Neuronal stem cell (in vitro differentiated cells): ENCODE measurements at regions not wholly inside any gene's neighbourhood (a gene's known extent, or its start where the extent isn't known, plus 50 kb on each side); places are given as distances from the start of the nearest gene placed in this dataset.

Experiments used
- DNase-seq: peaks from one replicate; pipeline ENCODE4 v3.0.0-alpha.2; 2013; ENCODE audit warnings: low spot score
- H2AFZ ChIP-seq: one replicate; pipeline ENCODE4 v1.6.1; 2013; ENCODE audit warnings: mild to moderate bottlenecking, low read length, inconsistent platforms
- H2AK5ac ChIP-seq: 2 replicates; pipeline ENCODE4 v1.6.1; 2013; ENCODE audit warnings: low read depth, mild to moderate bottlenecking, inconsistent platforms, low read length, moderate library complexity, mixed read lengths
- H2BK120ac ChIP-seq: 2 replicates; pipeline ENCODE4 v1.6.1; 2013; ENCODE audit warnings: low read depth, mild to moderate bottlenecking, inconsistent platforms, low read length, moderate library complexity, mixed read lengths
- H2BK12ac ChIP-seq: one replicate; pipeline ENCODE4 v1.6.1; 2013; ENCODE audit warnings: low read length, inconsistent platforms
- H2BK15ac ChIP-seq: 2 replicates; pipeline ENCODE4 v1.6.1; 2013; ENCODE audit warnings: mild to moderate bottlenecking, low read length, inconsistent platforms, mixed read lengths
- H2BK5ac ChIP-seq: one replicate; pipeline ENCODE4 v1.6.1; 2013; ENCODE audit warnings: inconsistent platforms, mild to moderate bottlenecking, low read length, moderate library complexity
- H3K14ac ChIP-seq: one replicate; pipeline ENCODE4 v1.6.1; 2013; ENCODE audit warnings: low read length, inconsistent platforms
- H3K18ac ChIP-seq: 2 replicates; pipeline ENCODE4 v1.6.1; 2013; ENCODE audit warnings: low read length, inconsistent platforms
- H3K23ac ChIP-seq: 2 replicates; pipeline ENCODE4 v1.6.1; 2013; ENCODE audit warnings: low read depth, mild to moderate bottlenecking, mixed read lengths, low read length, inconsistent platforms; ENCODE audit not compliant: poor library complexity
- H3K27ac ChIP-seq: replicated peaks from 3 replicates; pipeline ENCODE4 v1.5.1; 2013; ENCODE audit warnings: low read length, inconsistent platforms
- H3K27me3 ChIP-seq, 3 experiments: 2 replicates each; pipeline ENCODE4 v1.6.1; 2013; ENCODE audit warnings: low read length in 3 of 3, mild to moderate bottlenecking in 2 of 3, inconsistent platforms in 1 of 3, low read depth in 1 of 3, mixed read lengths in 1 of 3, moderate library complexity in 1 of 3; ENCODE audit not compliant: control insufficient read depth in 3 of 3, insufficient read depth in 3 of 3
- H3K36me3 ChIP-seq, 2 donors: replicated peaks in 1 of 2; 2 replicates each; pipeline ENCODE4 v1.6.1; 2013; ENCODE audit warnings: low read length in 2 of 2; ENCODE audit not compliant: control insufficient read depth in 2 of 2, insufficient read depth in 2 of 2
- H3K4ac ChIP-seq: 2 replicates; pipeline ENCODE4 v1.6.1; 2013; ENCODE audit warnings: inconsistent platforms, mild to moderate bottlenecking, low read length, moderate library complexity
- H3K4me1 ChIP-seq, 2 donors: 1 replicate in 1 of 2; 2 replicates in 1 of 2; pipeline ENCODE4 v1.6.1; 2013; ENCODE audit warnings: low read length in 2 of 2, low read depth in 1 of 2; ENCODE audit not compliant: control insufficient read depth in 2 of 2, insufficient read depth in 1 of 2
- H3K4me2 ChIP-seq: one replicate; pipeline ENCODE4 v1.6.1; 2013; ENCODE audit warnings: mild to moderate bottlenecking, low read length, inconsistent platforms; ENCODE audit not compliant: insufficient read depth, poor library complexity, severe bottlenecking
- H3K4me3 ChIP-seq, 2 donors: 2 replicates each; pipeline ENCODE4 v1.5.1; 2013; ENCODE audit warnings: low read length in 2 of 2, mild to moderate bottlenecking in 2 of 2, inconsistent platforms in 1 of 2, moderate library complexity in 1 of 2
- H3K79me1 ChIP-seq: one replicate; pipeline ENCODE4 v1.6.1; 2013; ENCODE audit warnings: low read depth, mild to moderate bottlenecking, inconsistent platforms, low read length, moderate library complexity
- H3K9ac ChIP-seq: one replicate; pipeline ENCODE4 v1.6.1; 2013; ENCODE audit warnings: mild to moderate bottlenecking, low read depth, low read length, inconsistent platforms; ENCODE audit not compliant: poor library complexity
- H3K9me3 ChIP-seq, 2 donors: replicated peaks in 1 of 2; 2 replicates each; pipeline versions ENCODE3 to v1.6.1; 2013; ENCODE audit warnings: low read length in 2 of 2, mild to moderate bottlenecking in 2 of 2, inconsistent platforms in 1 of 2, low read depth in 1 of 2, mixed read lengths in 1 of 2, moderate library complexity in 1 of 2; ENCODE audit not compliant: control insufficient read depth in 2 of 2, insufficient read depth in 1 of 2
- H4K8ac ChIP-seq: one replicate; pipeline ENCODE4 v1.6.1; 2013; ENCODE audit warnings: low read depth, mild to moderate bottlenecking, inconsistent platforms, low read length, moderate library complexity
- H4K91ac ChIP-seq: one replicate; pipeline ENCODE4 v1.6.1; 2013; ENCODE audit warnings: low read length, low read depth, mild to moderate bottlenecking, inconsistent platforms; ENCODE audit not compliant: poor library complexity
- WGBS, 2 donors: extraction: QIAGEN DNeasy Blood & Tissue Kit; methylation state at CpG; one replicate each; pipeline ENCODE4 v1.1.7; 2013; ENCODE audit warnings: missing lambda C conversion rate in 2 of 2, mixed read lengths in 1 of 2; ENCODE audit not compliant: insufficient read length in 2 of 2, insufficient replicate concordance in 1 of 2; ENCODE audit errors: extremely low coverage in 2 of 2; 5-methylcytosine and 5-hydroxymethylcytosine counted together

DNA sequence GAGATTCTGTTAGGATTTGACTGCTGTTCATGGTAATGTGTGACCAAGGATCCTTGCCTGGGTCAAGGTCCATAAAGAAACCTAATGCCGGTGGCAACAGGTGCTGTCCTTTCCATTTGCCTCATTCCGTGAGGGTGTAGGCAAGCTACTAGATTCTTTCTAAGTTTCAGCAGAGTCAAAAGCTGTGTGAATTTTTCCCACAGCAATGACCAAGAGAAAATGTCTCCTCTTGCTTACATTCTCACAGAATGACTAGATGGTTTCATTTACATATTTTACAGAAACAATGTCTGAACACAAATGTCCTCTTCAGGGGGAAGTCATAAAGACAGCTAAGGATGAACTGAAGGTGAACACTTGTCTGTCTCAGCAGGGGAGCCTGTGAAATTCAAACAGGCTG is 75.3 kb upstream of the SV2C start:
- no peak overlapping the region for H4K8ac ChIP-seq
- no peaks in the 10 kb centered on the region for H3K27me3 ChIP-seq
- H3K9me3 ChIP-seq, result no peaks in the 10 kb centered on the region
- no peak overlapping the region for H3K4ac ChIP-seq
- no peak overlapping the region for H3K4me2 ChIP-seq
- no peaks in the 10 kb centered on the region for H3K79me1 ChIP-seq
- H3K18ac ChIP-seq, result no peak overlapping the region
- H2BK12ac ChIP-seq, result no peak overlapping the region
- no peak overlapping the region for H3K9ac ChIP-seq
- H3K4me1 ChIP-seq, result no peaks in the 10 kb centered on the region
- no peak overlapping the region for H3K4me3 ChIP-seq
- no peak for DNase-seq
- H2BK5ac ChIP-seq, result no peak overlapping the region
- H3K27ac ChIP-seq, result no peak overlapping the region
- no peak overlapping the region for H2BK120ac ChIP-seq
- H2BK15ac ChIP-seq, result no peak overlapping the region
- no peak overlapping the region for H2AFZ ChIP-seq
- no peaks in the 10 kb centered on the region for H3K36me3 ChIP-seq
- no peak overlapping the region for H4K91ac ChIP-seq
- no CpG with 5 or more reads among the region's 2 CpGs for WGBS, 2 donors
- no peak overlapping the region for H3K23ac ChIP-seq
- no peak overlapping the region for H3K14ac ChIP-seq
- no peak overlapping the region for H2AK5ac ChIP-seq

DNA sequence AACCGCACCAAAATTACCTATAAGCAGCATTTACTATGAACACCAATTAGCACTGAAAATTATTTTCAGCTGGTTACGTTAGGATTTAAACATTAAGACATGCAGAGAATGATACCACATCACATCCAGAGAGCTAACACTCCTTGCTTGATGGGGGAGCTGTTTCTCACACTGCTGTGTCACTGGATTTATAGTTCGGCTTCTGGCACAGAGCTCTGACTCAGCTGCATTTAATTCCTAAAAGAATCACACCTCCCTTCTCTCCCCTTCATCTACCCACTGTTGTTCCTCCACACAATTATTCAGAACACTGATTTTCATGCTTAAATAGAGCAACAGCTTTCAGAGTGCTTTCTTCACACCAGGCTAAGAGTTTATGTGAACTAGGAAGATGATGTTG is 82.6 kb upstream of the SV2C start:
- H2BK5ac ChIP-seq, result no peak overlapping the region
- no peaks in the 10 kb centered on the region for H3K27me3 ChIP-seq
- no peak overlapping the region for H3K9ac ChIP-seq
- H3K14ac ChIP-seq, result no peak overlapping the region
- H2AFZ ChIP-seq, result no peak overlapping the region
- H3K79me1 ChIP-seq, result no peaks in the 10 kb centered on the region
- no peaks in the 10 kb centered on the region for H3K4me1 ChIP-seq
- DNase-seq, result no peak
- no peak overlapping the region for H3K4ac ChIP-seq
- no CpG with 5 or more reads among the region's 3 CpGs for WGBS, 2 donors
- H2BK15ac ChIP-seq, result no peak overlapping the region
- no peaks in the 10 kb centered on the region for H3K9me3 ChIP-seq
- H3K27ac ChIP-seq, result no peak overlapping the region
- H3K4me3 ChIP-seq, result no peak overlapping the region
- H3K23ac ChIP-seq, result no peak overlapping the region
- H4K8ac ChIP-seq, result no peak overlapping the region
- no peak overlapping the region for H3K4me2 ChIP-seq
- H3K36me3 ChIP-seq, result no peaks in the 10 kb centered on the region
- H2BK12ac ChIP-seq, result no peak overlapping the region
- no peak overlapping the region for H2AK5ac ChIP-seq
- no peak overlapping the region for H2BK120ac ChIP-seq
- H4K91ac ChIP-seq, result no peak overlapping the region
- H3K18ac ChIP-seq, result no peak overlapping the region

DNA sequence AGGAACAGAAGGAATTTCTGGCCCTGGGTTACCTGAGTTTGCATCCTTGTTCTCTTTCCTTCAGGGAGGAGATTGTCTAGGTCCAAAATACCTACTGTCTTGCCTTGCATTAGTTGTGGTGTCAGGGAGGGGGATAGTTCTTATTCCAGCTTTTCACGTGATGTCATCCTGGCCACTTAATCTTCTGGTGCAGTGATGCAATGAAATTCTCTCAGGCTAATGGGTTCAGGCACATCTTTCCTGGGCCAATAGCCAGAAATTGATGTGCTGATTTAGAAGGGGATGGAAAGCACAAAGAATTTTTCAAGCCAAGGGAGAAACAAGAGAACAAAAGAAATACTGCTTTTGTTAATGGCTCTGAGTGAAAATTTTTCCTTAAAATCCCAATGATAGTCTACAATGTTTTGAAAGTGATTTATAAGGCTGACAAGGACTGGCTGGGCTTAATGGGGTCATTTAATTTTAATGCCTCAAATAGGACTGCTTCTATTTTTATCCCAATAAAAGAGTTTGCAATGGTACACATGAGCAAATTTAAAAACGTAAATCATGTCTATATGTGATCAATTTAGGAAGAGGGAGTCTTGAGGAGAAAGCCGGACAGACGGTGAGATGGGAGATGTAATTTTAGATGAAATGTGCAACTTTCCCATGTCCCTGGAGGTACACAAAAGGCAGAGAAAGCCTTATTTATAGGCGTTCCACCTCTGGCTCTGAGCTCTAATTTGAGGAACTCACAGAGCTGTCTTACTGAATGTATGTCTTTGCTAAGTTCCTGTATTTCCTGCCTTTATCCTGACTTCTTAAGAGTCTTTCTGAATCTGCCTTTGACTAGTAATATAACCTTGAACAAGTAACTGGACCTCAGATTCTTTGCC is 89.3 kb upstream of the SV2C start:
- Histone ChIP-seq H3K4me2 (no peak overlapping the region), H3K4ac (no peak overlapping the region), H3K18ac (no peak overlapping the region), H3K9me3 (no peaks in the 10 kb centered on the region), H2BK5ac (no peak overlapping the region), H2AFZ (no peak overlapping the region), H3K9ac (no peak overlapping the region), H3K27me3 (no peaks in the 10 kb centered on the region), H2BK12ac (no peak overlapping the region), H2AK5ac (no peak overlapping the region), H3K79me1 (no peaks in the 10 kb centered on the region), H2BK120ac (no peak overlapping the region), H4K8ac (no peak overlapping the region), H4K91ac (no peak overlapping the region), H3K4me1 (peaks cover 0 to 2% of the 10 kb centered on the region in 2 donors), H3K27ac (no peak overlapping the region), H3K4me3 (no peak overlapping the region), H3K23ac (no peak overlapping the region), H3K14ac (no peak overlapping the region), H3K36me3 (no peaks in the 10 kb centered on the region), H2BK15ac (no peak overlapping the region)
- no CpG with 5 or more reads among the region's 5 CpGs for WGBS, 2 donors
- no peak for DNase-seq

DNA sequence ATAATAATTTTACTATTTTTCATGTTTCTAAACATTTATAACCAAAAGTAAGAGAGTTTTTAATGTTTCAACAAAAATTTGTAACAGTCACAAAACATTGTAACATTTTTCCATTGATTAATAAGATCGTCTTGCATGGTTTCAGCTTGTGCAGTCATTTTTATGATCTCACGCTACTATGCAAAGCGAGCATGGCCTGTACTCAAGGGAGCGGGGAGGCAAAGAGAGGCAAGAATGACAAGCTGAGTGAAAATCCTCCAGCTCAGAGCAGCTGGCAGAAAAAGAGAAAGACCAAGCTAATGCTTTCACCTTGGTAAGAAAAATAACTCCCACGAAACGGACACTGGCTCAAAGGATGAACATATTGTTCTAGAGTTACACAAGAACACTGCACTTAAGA is 90.0 kb upstream of the SV2C start:
- DNase-seq, result no peak
- Histone ChIP-seq H3K36me3 (no peaks in the 10 kb centered on the region), H2AK5ac (no peak overlapping the region), H3K27me3 (no peaks in the 10 kb centered on the region), H3K14ac (no peak overlapping the region), H2BK120ac (no peak overlapping the region), H3K18ac (no peak overlapping the region), H3K4me3 (no peak overlapping the region), H3K9ac (no peak overlapping the region), H4K91ac (no peak overlapping the region), H3K4me1 (peaks cover 0 to 2% of the 10 kb centered on the region in 2 donors), H2AFZ (no peak overlapping the region), H3K9me3 (no peaks in the 10 kb centered on the region), H3K4me2 (no peak overlapping the region), H3K27ac (no peak overlapping the region), H3K23ac (no peak overlapping the region), H3K4ac (no peak overlapping the region), H3K79me1 (no peaks in the 10 kb centered on the region), H2BK5ac (no peak overlapping the region), H2BK12ac (no peak overlapping the region), H2BK15ac (no peak overlapping the region), H4K8ac (no peak overlapping the region)
- no CpG with 5 or more reads among the region's 6 CpGs for WGBS, 2 donors
